Activated B cell treated with CpG ODN at 0.5 μM for 24 hours (primary cell): ENCODE measurements at regions not wholly inside any gene's neighbourhood (a gene's known extent, or its start where the extent isn't known, plus 50 kb on each side); places are given as distances from the start of the nearest gene placed in this dataset.

Source experiments
- ATAC-seq: fragments of 200-7000 bp; cut with Tn5 transposase; one replicate; pipeline ENCODE4 v1.10.0; 2021; ENCODE audit warnings: low read depth, mild to moderate bottlenecking, moderate library complexity
- CTCF ChIA-PET: fragments of 350-600 bp; sonication (Branson Sonifier 250); formaldehyde crosslinking; loops from one replicate; lab custom pipeline; 2021; ENCODE audit warnings: antibody characterized with exemption; lab: Charles Lee
- POLR2A ChIA-PET: fragments of 350-600 bp; sonication (Branson Sonifier 250); formaldehyde crosslinking; loops from one replicate; lab custom pipeline; 2021; ENCODE audit warnings: antibody characterized with exemption; lab: Charles Lee
- DNase-seq: peaks from one replicate; pipeline ENCODE4 v3.0.0; 2022
- H3K27ac Mint-ChIP-seq: one replicate; pipeline ENCODE4 v1.8.0; 2020; ENCODE audit warnings: mixed read lengths
- H3K27me3 Mint-ChIP-seq: one replicate; pipeline ENCODE4 v1.8.0; 2021; ENCODE audit warnings: mixed read lengths
- H3K36me3 Mint-ChIP-seq: one replicate; pipeline ENCODE4 v1.8.0; 2021; ENCODE audit warnings: low read depth, mixed read lengths
- H3K4me1 Mint-ChIP-seq: one replicate; pipeline ENCODE4 v1.8.0; 2021; ENCODE audit warnings: mixed read lengths
- H3K4me3 Mint-ChIP-seq: one replicate; pipeline ENCODE4 v1.8.0; 2020; ENCODE audit warnings: mild to moderate bottlenecking, mixed read lengths
- H3K9me3 Mint-ChIP-seq: one replicate; pipeline ENCODE4 v1.8.0; 2020; ENCODE audit warnings: mixed read lengths
- intact Hi-C: fragments of 100-400 bp; cut with micrococcal nuclease; formaldehyde crosslinking; loops from one replicate; pipeline ENCODE4 v1.15.1; 2024
- TF ChIP-seq, protein P1 (sequence below): fragments of 200-600 bp; IDR thresholded peaks from one replicate; pipeline ENCODE4 v1.8.0; 2022; ENCODE audit warnings: antibody characterized with exemption, mild to moderate bottlenecking

DNA sequence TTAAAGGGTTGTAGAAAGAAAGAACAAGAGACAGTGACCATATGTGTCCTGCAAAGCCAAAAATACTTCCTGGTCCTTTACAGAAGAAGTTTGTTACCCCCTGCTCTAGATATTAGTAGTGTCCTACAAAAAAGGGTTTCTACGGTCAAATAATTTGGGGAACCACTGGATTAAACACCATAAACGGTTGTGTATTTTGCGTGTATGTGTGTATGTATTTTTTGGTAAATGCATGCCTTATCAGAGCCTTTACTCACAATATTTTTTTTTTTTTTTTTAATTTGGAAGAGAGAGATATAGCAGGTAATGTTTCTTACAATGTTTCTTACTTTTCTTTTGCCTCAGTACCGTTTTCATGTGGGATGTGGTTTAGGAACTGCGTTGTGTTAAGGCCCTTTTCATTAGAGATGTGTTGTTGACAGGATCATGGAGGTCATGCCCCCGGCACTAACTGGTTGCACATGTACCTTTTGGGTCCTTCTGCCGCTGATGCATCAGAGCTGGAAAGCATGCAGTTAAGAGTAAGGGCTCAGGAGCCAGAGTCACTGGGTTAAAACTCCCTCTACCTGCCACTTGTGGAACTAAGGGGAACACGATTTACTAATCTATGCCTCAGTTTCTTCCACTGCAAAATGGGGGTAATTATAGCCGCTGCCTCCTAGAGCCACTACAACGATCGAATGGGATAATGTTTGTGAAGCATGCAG is 234.6 kb upstream of the KAZN start:
- H3K36me3 Mint-ChIP-seq, result no peaks in the 10 kb centered on the region
- intact Hi-C loops, result no loop called here
- H3K4me3 Mint-ChIP-seq, result no peak overlapping the region
- DNase-seq, result no peak
- H3K9me3 Mint-ChIP-seq, result no peaks in the 10 kb centered on the region
- TF ChIP-seq, protein P1, sequence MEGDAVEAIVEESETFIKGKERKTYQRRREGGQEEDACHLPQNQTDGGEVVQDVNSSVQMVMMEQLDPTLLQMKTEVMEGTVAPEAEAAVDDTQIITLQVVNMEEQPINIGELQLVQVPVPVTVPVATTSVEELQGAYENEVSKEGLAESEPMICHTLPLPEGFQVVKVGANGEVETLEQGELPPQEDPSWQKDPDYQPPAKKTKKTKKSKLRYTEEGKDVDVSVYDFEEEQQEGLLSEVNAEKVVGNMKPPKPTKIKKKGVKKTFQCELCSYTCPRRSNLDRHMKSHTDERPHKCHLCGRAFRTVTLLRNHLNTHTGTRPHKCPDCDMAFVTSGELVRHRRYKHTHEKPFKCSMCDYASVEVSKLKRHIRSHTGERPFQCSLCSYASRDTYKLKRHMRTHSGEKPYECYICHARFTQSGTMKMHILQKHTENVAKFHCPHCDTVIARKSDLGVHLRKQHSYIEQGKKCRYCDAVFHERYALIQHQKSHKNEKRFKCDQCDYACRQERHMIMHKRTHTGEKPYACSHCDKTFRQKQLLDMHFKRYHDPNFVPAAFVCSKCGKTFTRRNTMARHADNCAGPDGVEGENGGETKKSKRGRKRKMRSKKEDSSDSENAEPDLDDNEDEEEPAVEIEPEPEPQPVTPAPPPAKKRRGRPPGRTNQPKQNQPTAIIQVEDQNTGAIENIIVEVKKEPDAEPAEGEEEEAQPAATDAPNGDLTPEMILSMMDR, result no peak
- no peaks in the 10 kb centered on the region for H3K4me1 Mint-ChIP-seq
- H3K27ac Mint-ChIP-seq, result no peak overlapping the region
- ATAC-seq, result no peak
- POLR2A ChIA-PET, result no interaction called here
- H3K27me3 Mint-ChIP-seq, result peaks cover 4% of the 10 kb centered on the region
- CTCF ChIA-PET, result no interaction called here

DNA sequence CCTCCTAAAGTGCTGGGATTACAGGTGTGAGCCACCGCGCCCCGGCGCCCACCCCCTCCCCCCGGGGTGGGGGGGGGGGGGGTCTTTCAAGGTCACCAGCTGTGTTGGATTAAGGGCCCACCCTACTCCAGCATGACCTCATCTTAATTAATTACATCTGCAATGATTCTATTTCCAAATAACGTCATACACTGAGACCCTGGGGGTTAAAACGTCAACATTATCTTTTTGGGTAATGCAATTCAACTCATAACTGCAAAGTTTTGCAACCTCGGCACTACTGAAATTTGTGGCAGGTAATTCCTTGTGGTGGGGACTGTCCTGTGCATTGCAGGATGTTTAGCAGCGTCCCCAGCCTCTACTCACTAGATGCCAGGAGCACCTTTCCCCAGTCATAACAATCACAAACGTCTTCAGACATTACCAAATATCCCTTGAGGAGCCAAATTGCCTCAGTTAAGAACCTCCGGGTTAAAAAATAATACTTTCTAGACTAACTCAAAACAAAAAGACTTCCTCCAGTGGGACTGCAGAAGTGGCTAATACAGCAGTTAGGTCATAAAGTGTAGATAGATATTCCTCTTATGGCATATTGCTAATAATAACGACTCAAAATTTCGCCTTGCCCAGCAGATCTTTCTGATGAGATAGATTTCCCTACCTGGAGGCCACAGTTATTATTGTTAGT is 233.0 kb upstream of the KAZN start:
- ChIA-PET CTCF (no interaction called here), POLR2A (no interaction called here)
- intact Hi-C loops, result no loop called here
- TF ChIP-seq, protein P1, result no peak
- peaks cover 7% of the 10 kb centered on the region for H3K27me3 Mint-ChIP-seq
- no peak overlapping the region for H3K4me3 Mint-ChIP-seq
- DNase-seq (no peak), ATAC-seq (no peak)
- H3K36me3 Mint-ChIP-seq, result no peaks in the 10 kb centered on the region
- H3K9me3 Mint-ChIP-seq, result no peaks in the 10 kb centered on the region
- H3K4me1 Mint-ChIP-seq, result no peaks in the 10 kb centered on the region
- H3K27ac Mint-ChIP-seq, result no peak overlapping the region

GRCh38 chr1:14366091-14367018 is 232.1 kb upstream of the KAZN start:
- no peak for DNase-seq
- Mint-ChIP-seq H3K9me3 (no peaks in the 10 kb centered on the region), H3K36me3 (no peaks in the 10 kb centered on the region), H3K4me1 (no peaks in the 10 kb centered on the region), H3K4me3 (no peak overlapping the region), H3K27ac (no peak overlapping the region), H3K27me3 (peaks cover 7% of the 10 kb centered on the region)
- ChIA-PET CTCF (no interaction called here), POLR2A (no interaction called here)
- no peak for ATAC-seq
- TF ChIP-seq, protein P1, result no peak
- intact Hi-C loops, result no loop called here

DNA sequence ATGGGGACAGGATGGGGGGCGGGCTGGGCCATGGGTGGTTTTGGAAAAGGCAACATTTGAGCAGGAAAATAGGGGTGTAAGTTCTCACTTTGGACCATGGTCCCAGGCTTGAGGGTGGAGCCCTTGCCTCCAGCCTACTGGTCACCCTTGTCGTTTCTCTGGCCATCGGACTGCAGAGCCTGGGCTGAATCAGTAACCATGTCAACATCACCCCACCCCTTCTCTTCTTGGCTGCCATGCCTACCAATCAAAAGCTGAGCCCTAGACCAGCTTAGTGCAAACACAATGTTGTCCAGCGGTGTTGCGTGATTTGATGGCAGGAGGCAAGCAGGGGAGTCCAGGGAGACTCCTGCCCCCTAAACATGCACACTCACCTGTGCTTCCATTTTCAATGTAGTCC is 231.0 kb upstream of the KAZN start:
- Mint-ChIP-seq H3K27ac (no peak overlapping the region), H3K36me3 (no peaks in the 10 kb centered on the region), H3K4me3 (no peak overlapping the region), H3K9me3 (no peaks in the 10 kb centered on the region), H3K4me1 (no peaks in the 10 kb centered on the region), H3K27me3 (peaks cover 7% of the 10 kb centered on the region)
- intact Hi-C loops, result no loop called here
- DNase-seq (no peak), ATAC-seq (no peak)
- TF ChIP-seq, protein P1, result no peak
- CTCF ChIA-PET, result no interaction called here
- POLR2A ChIA-PET, result no interaction called here
